ENCODE measurements at regions not wholly inside any gene's neighbourhood (a gene's known extent, or its start where the extent isn't known, plus 50 kb on each side); places are given as distances from the start of the nearest gene placed in this dataset.
A peak's percentile ranks its signal among the peaks of the same experiment; 100 is the strongest.
"Not testable (repeated sequence)": the region's sequence is repeated elsewhere in the genome, so short reads cannot be mapped to it uniquely, and the experiment has no call there.

DNA sequence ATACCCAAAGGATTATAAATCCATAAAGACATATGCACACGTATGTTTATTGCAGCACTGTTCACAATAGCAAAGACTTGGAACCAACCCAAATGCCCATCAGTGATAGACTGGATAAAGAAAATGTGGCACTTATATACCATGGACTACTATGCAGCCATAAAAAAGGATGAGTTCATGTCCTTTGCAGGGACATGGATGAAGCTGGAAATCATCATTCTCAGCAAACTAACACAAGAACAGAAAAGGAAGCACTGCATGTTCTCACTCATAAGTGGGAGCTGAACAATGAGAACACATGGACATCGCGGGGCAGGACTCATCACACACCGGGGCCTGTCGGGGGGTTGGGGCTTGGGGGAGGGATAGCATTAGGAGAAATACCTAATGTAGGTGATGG, 108.2 kb downstream of the C16orf95 start:
- not testable (repeated sequence) for DNase-seq (ENCODE audit: low read depth)

DNA sequence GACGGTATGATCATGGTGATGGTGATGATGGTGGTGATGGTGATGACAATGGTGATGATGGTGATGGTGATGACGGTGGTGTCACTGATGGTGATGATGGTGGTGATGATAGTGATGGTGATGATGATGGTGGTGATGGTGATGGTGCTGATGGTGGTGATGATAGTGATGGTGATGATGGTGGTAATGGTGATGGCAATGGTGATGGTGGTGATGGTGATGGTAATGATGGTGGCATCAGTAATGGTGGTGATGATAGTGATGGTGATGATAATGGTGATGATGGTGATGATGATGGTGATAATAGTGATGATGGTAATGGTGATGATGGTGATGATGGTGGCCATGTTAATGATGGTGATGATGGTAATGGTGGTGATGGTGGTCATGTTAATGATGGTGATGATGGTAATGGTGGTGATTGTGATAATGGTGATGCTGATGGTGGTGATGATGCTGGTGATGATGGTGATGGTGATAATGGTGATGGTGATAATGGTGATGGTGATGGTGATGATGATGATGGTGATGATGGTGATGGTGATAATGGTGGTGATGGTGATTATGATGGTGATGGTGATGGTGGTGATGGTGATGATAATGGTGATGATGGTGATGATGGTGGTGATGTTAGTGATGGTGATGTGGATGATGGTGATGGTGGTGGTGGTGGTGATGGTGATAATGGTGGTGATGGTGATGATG, 107.2 kb downstream of the C16orf95 start:
- no peak for DNase-seq (ENCODE audit: low read depth)

DNA sequence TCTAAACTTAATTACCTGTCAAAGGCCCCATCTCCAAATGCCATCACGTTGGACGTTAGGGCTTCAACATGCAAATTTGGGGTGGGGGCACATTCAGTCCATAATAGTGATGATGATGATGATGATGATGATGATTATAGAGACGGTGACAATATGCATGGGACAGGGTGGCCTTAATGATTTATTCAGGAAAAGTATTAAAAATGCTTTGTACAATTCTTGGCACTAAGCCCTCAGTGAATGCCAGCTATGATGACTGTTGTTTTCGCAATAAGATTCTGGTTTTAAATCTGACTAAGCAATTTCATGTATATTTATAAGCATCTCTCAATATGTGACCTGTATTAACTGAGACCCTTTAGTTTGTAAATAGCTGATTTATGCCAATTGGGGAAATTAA, 106.3 kb downstream of the C16orf95 start:
- DNase-seq (ENCODE audit: low read depth), result no peak

DNA sequence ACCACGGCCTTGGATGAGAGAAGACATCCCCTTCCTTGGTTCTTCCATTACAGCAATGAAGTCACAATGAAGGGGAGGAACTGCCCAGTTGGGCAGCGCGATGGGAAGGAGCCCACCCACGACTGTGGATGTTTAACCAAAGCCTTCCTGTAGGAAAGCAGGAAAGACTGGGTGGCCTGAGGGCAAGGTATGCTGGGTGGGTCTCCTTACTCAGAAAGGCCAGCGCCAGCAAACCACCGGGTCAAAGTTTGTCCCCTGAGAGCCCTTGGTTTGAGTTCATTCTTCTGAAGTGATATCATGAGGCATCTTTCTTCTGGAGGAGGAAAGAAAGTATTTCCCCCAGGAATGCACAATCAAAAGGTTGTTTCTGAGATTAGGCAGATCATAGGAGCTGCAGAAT, 105.2 kb downstream of the C16orf95 start:
- no peak for DNase-seq (ENCODE audit: low read depth)

DNA sequence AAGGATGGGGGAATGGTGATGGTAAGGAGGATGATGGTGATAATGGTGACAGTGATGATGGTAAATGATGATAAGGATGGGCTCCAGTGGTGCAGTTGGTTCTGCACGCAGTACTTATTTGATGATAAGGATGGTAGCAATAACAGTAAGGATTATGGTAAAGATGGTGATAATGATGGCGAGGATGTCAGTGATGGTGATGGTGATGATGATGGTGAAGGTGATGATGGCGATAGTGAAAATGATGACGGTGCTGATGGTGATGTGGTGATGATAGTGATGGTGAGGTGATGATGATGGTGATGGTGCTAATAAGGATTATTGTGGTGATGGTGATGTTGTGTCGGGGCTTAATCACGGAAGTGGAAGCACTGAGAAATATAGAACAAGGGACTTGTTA, 103.7 kb downstream of the C16orf95 start:
- DNase-seq (ENCODE audit: low read depth), result no peak

DNA sequence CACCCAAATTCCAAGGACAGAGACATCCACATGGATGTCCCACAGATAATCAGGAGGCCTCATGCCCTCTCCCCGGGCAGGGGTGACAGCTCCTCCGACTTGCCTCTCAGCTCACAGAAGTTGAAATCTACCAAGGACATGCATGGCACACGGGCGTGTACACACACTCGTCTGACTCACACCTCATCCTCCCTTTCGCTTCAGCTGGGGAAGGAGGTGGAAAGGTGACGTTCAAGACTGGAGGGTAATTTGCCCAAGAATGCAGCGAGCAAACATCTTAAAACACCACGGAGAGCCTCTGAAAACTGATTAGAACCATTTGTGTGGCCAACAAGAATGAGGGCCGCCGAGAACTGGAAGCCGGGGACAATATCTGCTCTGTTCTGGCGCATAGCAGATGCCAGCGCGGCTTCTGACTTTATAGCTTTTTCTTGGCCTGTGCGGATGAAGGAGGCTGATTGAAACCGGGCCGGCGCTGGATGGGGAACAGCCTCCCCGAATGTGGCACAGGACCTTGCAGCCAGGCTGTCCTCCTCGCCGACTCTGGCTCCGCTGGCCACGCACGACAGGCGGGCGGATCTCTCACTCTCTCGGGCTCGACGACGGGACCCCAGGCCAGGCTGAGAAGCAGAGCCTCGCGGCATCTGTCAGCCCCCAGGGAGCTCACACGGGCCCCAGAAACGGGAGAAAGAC, 100.9 kb downstream of the C16orf95 start:
- no peak for DNase-seq (ENCODE audit: low read depth)

DNA sequence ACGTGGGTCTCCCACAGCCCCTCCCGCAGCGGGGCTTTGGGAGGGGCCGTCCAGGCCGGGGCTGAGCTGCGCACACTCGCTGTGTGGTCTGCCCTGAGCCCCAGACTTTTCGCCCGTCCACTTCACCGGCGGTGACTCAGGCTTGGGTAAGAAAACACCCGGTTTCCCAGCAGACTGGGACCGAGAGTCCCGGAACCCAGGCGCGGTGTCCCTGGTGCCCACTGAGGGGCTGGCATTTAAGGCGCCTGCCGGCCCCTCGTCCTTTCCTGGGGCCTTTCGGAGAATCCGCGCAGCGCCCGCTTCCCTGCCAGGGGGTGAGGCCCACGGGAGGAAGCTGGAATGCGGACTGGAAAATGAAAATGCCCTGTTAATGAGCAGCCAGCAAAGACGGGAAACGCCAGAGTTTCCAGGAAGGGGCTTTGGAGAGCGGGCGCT, 100.3 kb downstream of the C16orf95 start:
- DNase-seq (ENCODE audit: low read depth), result no peak

GRCh38 chr16:87217802-87218201, 99.4 kb downstream of the C16orf95 start:
- DNase-seq (ENCODE audit: low read depth), result not testable (repeated sequence)

GRCh38 chr16:87218281-87219055, 98.7 kb downstream of the C16orf95 start:
- DNase-seq (ENCODE audit: low read depth), result no peak

- DNase-seq (ENCODE audit: low read depth), result no peak
Observed at GRCh38 chr16:87219287-87219909, 97.8 kb downstream of the C16orf95 start.

- no peak for DNase-seq (ENCODE audit: low read depth)
Observed at GRCh38 chr16:87221633-87222032, 95.6 kb downstream of the C16orf95 start.

DNA sequence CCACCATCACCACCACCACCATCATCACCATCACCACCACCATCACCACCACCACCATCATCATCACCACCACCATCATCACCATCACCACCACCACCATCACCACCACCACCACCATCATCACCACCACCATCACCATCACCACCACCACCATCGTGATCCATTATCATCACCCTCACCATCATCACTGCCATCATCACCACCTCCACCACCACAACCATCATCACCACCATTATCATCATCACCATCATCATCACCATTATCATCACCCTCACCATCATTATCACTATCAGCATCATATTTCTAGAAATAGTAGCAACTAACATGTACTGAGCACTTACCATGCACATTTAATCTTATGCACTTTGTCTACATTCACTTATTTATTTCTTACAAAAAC, 94.9 kb downstream of the C16orf95 start:
- DNase-seq (ENCODE audit: low read depth), result no peak

GRCh38 chr16:87223656-87224248, 93.4 kb downstream of the C16orf95 start:
- DNase-seq (ENCODE audit: low read depth), result no peak

DNA sequence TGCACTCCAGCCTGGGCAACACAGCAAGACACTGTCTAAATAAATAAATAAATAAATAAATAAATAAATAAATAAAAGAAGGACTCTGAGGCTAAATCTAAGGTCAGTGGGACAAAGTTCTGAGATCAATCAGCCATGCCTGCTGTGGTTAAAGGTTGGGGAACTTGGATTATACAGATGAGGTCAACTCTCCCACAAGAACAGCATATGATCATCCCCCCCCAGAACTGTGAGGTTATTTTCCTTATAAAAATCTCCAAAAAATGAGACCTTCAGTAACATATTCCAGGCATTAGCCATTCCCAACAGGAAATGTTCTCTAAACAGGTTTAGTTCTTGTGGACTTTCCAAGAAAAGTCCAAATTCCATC, 90.3 kb downstream of the C16orf95 start:
- no peak for DNase-seq (ENCODE audit: low read depth)

- DNase-seq (ENCODE audit: low read depth), result peak; percentile 36
Observed at GRCh38 chr16:87227296-87227951, 89.8 kb downstream of the C16orf95 start.

GRCh38 chr16:87228363-87228762, 88.8 kb downstream of the C16orf95 start:
- DNase-seq (ENCODE audit: low read depth), result no peak

- no peak for DNase-seq (ENCODE audit: low read depth)
Observed at GRCh38 chr16:87229230-87230188, 87.7 kb downstream of the C16orf95 start.

GRCh38 chr16:87230571-87230970, 86.6 kb downstream of the C16orf95 start:
- DNase-seq (ENCODE audit: low read depth), result no peak

GRCh38 chr16:87231295-87231694, 85.9 kb downstream of the C16orf95 start:
- DNase-seq (ENCODE audit: low read depth), result no peak

- DNase-seq (ENCODE audit: low read depth), result no peak
Observed at GRCh38 chr16:87231911-87232310, 85.3 kb downstream of the C16orf95 start.
